ENCODE measurements at regions not wholly inside any gene's neighbourhood (a gene's known extent, or its start where the extent isn't known, plus 50 kb on each side); places are given as distances from the start of the nearest gene placed in this dataset.
A peak's percentile ranks its signal among the peaks of the same experiment; 100 is the strongest.

DNA sequence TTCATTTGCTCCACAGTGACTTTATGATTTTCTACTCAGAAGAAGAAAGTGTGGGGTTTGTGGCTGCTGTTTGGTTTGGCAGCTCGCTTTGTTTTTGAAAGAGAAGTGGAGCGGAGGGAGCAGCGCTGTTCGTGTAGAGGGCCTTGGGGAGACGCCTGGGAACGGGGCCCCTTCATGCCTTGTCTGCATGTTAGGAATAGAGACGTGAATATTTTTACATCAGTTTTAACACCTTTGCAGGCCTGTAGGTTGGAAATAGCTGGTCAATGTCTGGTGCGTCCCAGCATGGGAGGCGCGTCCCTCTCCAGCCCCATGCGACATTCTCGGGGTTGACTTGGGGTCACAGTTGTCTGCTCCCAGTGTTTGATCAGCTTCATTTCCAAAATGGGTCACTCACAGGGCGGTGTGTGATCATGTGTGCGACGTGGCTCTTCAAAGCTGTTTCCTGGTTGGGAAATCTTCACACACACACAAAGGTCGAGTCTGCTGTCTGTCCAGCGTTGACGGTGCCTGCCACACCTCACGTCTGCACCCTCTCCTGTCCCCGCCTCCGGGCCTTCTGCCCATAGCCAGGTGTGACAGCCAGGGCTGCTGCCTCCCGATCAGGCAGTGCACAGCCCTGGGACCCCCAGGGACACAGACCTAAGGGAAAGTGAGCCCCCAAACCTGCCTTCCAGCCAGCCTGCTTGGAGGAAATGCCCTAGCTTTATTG, 149.2 kb downstream of the PSMG1 start:
- DNase-seq (ENCODE audit: insufficient read length, low spot score, missing footprints): peak; percentile 87
- Histone ChIP-seq H3K27me3 (ENCODE audit: insufficient read depth, low read length) (no peaks in the 10 kb centered on the region), H3K4me2 (ENCODE audit: insufficient read depth, low read length) (peak overlapping the region; percentile 81), H3K36me3 (ENCODE audit: insufficient read depth, low read length) (no peaks in the 10 kb centered on the region), H3K4me3 (ENCODE audit: insufficient read depth, low read length) (peak overlapping the region; percentile 55), H3K79me2 (ENCODE audit: insufficient read depth, low read length) (no peaks in the 10 kb centered on the region), H2AFZ (ENCODE audit: low read length) (peak overlapping the region; percentile 76), H4K20me1 (ENCODE audit: insufficient read depth, low read length) (no peaks in the 10 kb centered on the region), H3K4me1 (ENCODE audit: insufficient read depth, low read length) (peaks cover 16% of the 10 kb centered on the region), H3K27ac (ENCODE audit: low read depth, low read length) (peak overlapping the region; percentile 33), H3K9me3 (ENCODE audit: low read depth, low read length) (no peaks in the 10 kb centered on the region)
- TF ChIP-seq, protein P1, sequence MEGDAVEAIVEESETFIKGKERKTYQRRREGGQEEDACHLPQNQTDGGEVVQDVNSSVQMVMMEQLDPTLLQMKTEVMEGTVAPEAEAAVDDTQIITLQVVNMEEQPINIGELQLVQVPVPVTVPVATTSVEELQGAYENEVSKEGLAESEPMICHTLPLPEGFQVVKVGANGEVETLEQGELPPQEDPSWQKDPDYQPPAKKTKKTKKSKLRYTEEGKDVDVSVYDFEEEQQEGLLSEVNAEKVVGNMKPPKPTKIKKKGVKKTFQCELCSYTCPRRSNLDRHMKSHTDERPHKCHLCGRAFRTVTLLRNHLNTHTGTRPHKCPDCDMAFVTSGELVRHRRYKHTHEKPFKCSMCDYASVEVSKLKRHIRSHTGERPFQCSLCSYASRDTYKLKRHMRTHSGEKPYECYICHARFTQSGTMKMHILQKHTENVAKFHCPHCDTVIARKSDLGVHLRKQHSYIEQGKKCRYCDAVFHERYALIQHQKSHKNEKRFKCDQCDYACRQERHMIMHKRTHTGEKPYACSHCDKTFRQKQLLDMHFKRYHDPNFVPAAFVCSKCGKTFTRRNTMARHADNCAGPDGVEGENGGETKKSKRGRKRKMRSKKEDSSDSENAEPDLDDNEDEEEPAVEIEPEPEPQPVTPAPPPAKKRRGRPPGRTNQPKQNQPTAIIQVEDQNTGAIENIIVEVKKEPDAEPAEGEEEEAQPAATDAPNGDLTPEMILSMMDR (IDR thresholded peaks at IDR 0.05; ENCODE audit: extremely low read depth, low read depth, low read length): no peak

DNA sequence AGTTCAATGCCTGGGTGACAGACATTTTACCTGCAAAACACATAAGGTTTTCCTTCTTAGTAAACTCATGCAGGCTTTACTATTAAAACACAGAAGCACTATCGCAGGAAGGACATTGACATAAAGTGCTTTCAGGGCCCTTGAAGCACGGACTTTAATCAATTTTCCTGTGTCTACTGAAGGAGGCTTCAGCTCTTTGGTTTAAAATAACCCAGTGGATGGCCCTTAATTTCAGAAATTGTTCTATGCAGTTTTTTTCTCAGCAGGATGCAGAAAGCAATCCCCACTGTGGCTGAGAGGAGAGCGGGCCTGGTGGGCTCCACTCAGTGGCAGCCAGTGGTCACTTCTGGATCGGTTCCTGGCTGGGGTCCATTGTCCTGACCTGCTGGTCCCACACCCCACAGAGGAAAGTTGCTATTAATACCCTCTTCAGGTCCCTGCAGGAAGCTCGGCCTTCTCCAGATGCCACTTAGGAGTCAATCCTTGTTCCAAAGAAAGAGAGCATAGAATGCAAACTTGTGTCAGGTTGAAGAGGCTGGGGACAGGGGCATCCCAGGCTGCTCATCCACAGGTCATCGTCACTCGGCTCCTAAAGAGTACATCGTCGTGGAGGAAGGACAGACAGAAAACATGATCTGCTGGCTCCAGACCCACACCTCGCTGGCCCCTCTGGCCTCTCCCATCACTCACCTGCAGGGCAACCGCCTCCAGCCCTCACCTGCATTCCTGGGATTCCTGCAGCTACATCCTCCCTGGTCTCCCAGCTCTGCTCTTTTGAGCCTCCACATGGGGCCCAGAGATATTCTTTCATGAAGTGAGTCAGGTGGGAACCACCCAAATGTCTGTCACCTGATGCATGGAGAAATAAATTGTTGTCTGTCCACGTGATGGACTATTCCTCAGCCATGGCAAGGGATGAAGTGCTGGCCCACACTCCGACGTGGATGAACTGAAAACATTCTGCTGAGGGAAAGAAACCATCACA, 153.1 kb downstream of the PSMG1 start:
- Histone ChIP-seq H3K36me3 (ENCODE audit: insufficient read depth, low read length) (no peaks in the 10 kb centered on the region), H3K27ac (ENCODE audit: low read depth, low read length) (no peak overlapping the region), H3K79me2 (ENCODE audit: insufficient read depth, low read length) (no peaks in the 10 kb centered on the region), H3K4me1 (ENCODE audit: insufficient read depth, low read length) (peaks cover 17% of the 10 kb centered on the region), H3K4me2 (ENCODE audit: insufficient read depth, low read length) (no peak overlapping the region), H2AFZ (ENCODE audit: low read length) (no peak overlapping the region), H4K20me1 (ENCODE audit: insufficient read depth, low read length) (no peaks in the 10 kb centered on the region), H3K27me3 (ENCODE audit: insufficient read depth, low read length) (no peaks in the 10 kb centered on the region), H3K9me3 (ENCODE audit: low read depth, low read length) (peaks cover 3% of the 10 kb centered on the region), H3K4me3 (ENCODE audit: insufficient read depth, low read length) (no peak overlapping the region)
- DNase-seq (ENCODE audit: insufficient read length, low spot score, missing footprints): no peak
- TF ChIP-seq, protein P1 (IDR thresholded peaks at IDR 0.05; ENCODE audit: extremely low read depth, low read depth, low read length): no peak

DNA sequence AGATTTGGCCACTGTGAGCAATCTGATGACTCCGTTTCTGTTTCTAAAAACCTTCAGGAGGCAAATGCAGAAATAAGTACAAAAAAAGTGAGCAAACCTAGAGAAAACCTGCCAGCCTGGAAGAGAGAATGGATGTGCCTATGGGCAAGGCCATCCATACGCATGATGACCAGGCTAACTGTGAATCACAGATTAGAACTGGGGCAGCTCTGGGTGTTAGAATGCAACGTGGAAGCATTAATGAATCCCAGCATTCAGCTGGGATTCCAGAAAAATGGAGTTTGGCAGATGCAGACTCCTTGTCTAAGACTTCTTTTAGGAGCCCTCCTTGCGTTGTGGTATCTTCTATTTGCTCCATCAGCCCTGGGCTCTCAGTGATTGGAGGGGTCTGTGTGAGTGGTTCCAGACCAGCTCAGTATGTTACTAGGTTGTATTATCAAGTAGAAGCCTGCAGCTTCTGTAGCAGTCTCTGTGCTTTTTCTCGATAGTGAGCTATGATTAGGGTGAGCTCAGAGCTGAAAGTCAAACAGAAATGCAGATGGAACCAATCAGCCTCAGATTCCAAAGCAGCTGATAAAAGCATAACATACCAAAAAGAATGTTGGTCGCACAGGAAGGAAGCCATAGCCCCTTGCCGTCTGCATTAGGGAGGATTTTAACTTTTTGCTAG, 154.0 kb downstream of the PSMG1 start:
- Histone ChIP-seq H3K4me1 (ENCODE audit: insufficient read depth, low read length) (peaks cover 15% of the 10 kb centered on the region), H3K4me3 (ENCODE audit: insufficient read depth, low read length) (no peak overlapping the region), H3K27ac (ENCODE audit: low read depth, low read length) (no peak overlapping the region), H3K36me3 (ENCODE audit: insufficient read depth, low read length) (no peaks in the 10 kb centered on the region), H4K20me1 (ENCODE audit: insufficient read depth, low read length) (no peaks in the 10 kb centered on the region), H3K27me3 (ENCODE audit: insufficient read depth, low read length) (no peaks in the 10 kb centered on the region), H3K4me2 (ENCODE audit: insufficient read depth, low read length) (no peak overlapping the region), H2AFZ (ENCODE audit: low read length) (no peak overlapping the region), H3K9me3 (ENCODE audit: low read depth, low read length) (peaks cover 3% of the 10 kb centered on the region), H3K79me2 (ENCODE audit: insufficient read depth, low read length) (no peaks in the 10 kb centered on the region)
- DNase-seq (ENCODE audit: insufficient read length, low spot score, missing footprints): no peak
- TF ChIP-seq, protein P1 (IDR thresholded peaks at IDR 0.05; ENCODE audit: extremely low read depth, low read depth, low read length): no peak
